ENCODE measurements at regions not wholly inside any gene's neighbourhood (a gene's known extent, or its start where the extent isn't known, plus 50 kb on each side); places are given as distances from the start of the nearest gene placed in this dataset.
A peak's percentile ranks its signal among the peaks of the same experiment; 100 is the strongest.

- ATAC-seq = peak; percentile 91
- CTCF ChIA-PET = no interaction called here
- Histone ChIP-seq H3K9me3 (ENCODE audit: control insufficient read depth, insufficient read depth, low read depth, low read length) (no peaks in the 10 kb centered on the region), H3K36me3 (ENCODE audit: control insufficient read depth, insufficient read depth, low read length) (no peaks in the 10 kb centered on the region), H3K4me3 (ENCODE audit: low read depth in 2 of 2, low read length in 2 of 2) (no peak overlapping the region), H3K27me3 (ENCODE audit: control insufficient read depth, insufficient read depth, low read length) (no peaks in the 10 kb centered on the region), H3K27ac (ENCODE audit: low read length) (peak overlapping the region; percentile 77), H3K4me1 (ENCODE audit: control insufficient read depth, insufficient read depth, low read length) (peaks cover 17% of the 10 kb centered on the region)
- in situ Hi-C loops (cut with HindIII; ENCODE audit: low pct_unique_long_range_greater_than_20kb, low sequenced_read_pairs) = no loop called here
- DNase-seq (ENCODE audit: low read depth, low spot score) = no peak
- POLR2A ChIA-PET = no interaction called here
- no peak for TF ChIP-seq REST (IDR thresholded peaks at IDR 0.05; ENCODE audit: insufficient read depth in 1 of 2, low read depth in 2 of 2, low read length in 1 of 2)
- TF ChIP-seq TCF7L2 (IDR thresholded peaks at IDR 0.05; ENCODE audit: low read depth, low read length) = peak; percentile 74
- peak; percentile 27; the same call in 1 of the 2 replicates for TF ChIP-seq POLR2AphosphoS5 (IDR thresholded peaks at IDR 0.05; ENCODE audit: low read depth, low read length)
- TF ChIP-seq CTCF (IDR thresholded peaks at IDR 0.05) = no peak
- no TSS peak for BruUV-seq (replicated peaks)
- intact Hi-C loops (cut with micrococcal nuclease; ENCODE audit: unreplicated experiment) = no loop called here
Measured at GRCh38 chr1:58857680-58858673, 74.1 kb upstream of the JUN start.

- Histone ChIP-seq H3K4me3 (ENCODE audit: low read depth in 2 of 2, low read length in 2 of 2) (no peak overlapping the region), H3K36me3 (ENCODE audit: control insufficient read depth, insufficient read depth, low read length) (no peaks in the 10 kb centered on the region), H3K27ac (ENCODE audit: low read length) (peak overlapping the region; percentile 77), H3K4me1 (ENCODE audit: control insufficient read depth, insufficient read depth, low read length) (peaks cover 17% of the 10 kb centered on the region), H3K9me3 (ENCODE audit: control insufficient read depth, insufficient read depth, low read depth, low read length) (no peaks in the 10 kb centered on the region), H3K27me3 (ENCODE audit: control insufficient read depth, insufficient read depth, low read length) (no peaks in the 10 kb centered on the region)
- in situ Hi-C loops (cut with HindIII; ENCODE audit: low pct_unique_long_range_greater_than_20kb, low sequenced_read_pairs) (no loop called here), intact Hi-C loops (cut with micrococcal nuclease; ENCODE audit: unreplicated experiment) (no loop called here)
- ATAC-seq (no peak), DNase-seq (ENCODE audit: low read depth, low spot score) (no peak)
- BruUV-seq (replicated peaks) = no TSS peak
- TF ChIP-seq TCF7L2 (IDR thresholded peaks at IDR 0.05; ENCODE audit: low read depth, low read length) (no peak), REST (IDR thresholded peaks at IDR 0.05; ENCODE audit: insufficient read depth in 1 of 2, low read depth in 2 of 2, low read length in 1 of 2) (no peak), SIN3A (IDR thresholded peaks at IDR 0.05; ENCODE audit: borderline replicate concordance, insufficient read depth, low read depth, low read length) (no peak), CTCF (IDR thresholded peaks at IDR 0.05) (no peak), POLR2AphosphoS5 (IDR thresholded peaks at IDR 0.05; ENCODE audit: low read depth, low read length) (no peak)
- ChIA-PET CTCF (interaction anchor here (0.6 kb wide), 1 partner anchor 182 kb away, joined by 5 read pairs; no protein-coding TSS in a partner anchor), POLR2A (no interaction called here)
Measured at GRCh38 chr1:58859769-58860485, 76.1 kb upstream of the JUN start.
